HCT116 (cell line): ENCODE measurements at regions not wholly inside any gene's neighbourhood (a gene's known extent, or its start where the extent isn't known, plus 50 kb on each side); places are given as distances from the start of the nearest gene placed in this dataset.

Experiments used
- ATAC-seq: fragments of 200-7000 bp; cut with Tn5 transposase; 2 replicates; pipeline ENCODE4 v1.9.1; 2020; ENCODE audit warnings: mild to moderate bottlenecking, moderate library complexity
- BruUV-seq: library from RNA; stranded (reverse); fragments of 400-500 nt; replicated peaks from 2 replicates; lab custom pipeline; 2021; lab: Mats Ljungman, UMichigan
- CTCF ChIA-PET: fragments of 300-600 bp; sonication (Branson Sonifier 250); formaldehyde crosslinking; loops from one replicate; lab custom pipeline; 2021; ENCODE audit warnings: antibody characterized with exemption; lab: Charles Lee
- POLR2A ChIA-PET: fragments of 300-600, 350-600 bp; sonication (Branson Sonifier 250); formaldehyde crosslinking; loops from one replicate; lab custom pipeline; 2021; ENCODE audit warnings: antibody characterized with exemption; lab: Charles Lee
- RAD21 ChIA-PET, 2 experiments: fragments of 300-600 bp; sonication (Branson Sonifier 250); formaldehyde crosslinking; loops; one replicate each; lab custom pipeline; 2023; ENCODE audit warnings: low total read pairs in 2 of 2; ENCODE audit not compliant: uncharacterized antibody in 2 of 2, unreplicated experiment in 2 of 2, low non-redundant PET in 1 of 2; lab: Charles Lee
- DNase-seq: peaks from one replicate; pipeline ENCODE4 v3.0.0-alpha.2; 2010; ENCODE audit warnings: low read depth, low spot score
- H2AFZ ChIP-seq: fragments of 200-600 bp; shearing (Covaris generic), sonication (generic); 2 replicates; pipeline ENCODE4 v1.6.1; 2017; ENCODE audit warnings: low read depth, mixed run types, mixed read lengths, antibody characterized with exemption, low read length; ENCODE audit not compliant: poor library complexity, severe bottlenecking
- H3K27ac ChIP-seq: 2 replicates; pipeline ENCODE4 v1.5.1; 2012; ENCODE audit warnings: low read depth, low read length
- H3K27me3 ChIP-seq: fragments of 200-600 bp; sonication (generic); 2 replicates; pipeline ENCODE4 v1.6.1; 2016; ENCODE audit warnings: mixed run types, low read length, mixed read lengths; ENCODE audit not compliant: insufficient read depth
- H3K36me3 ChIP-seq, 2 experiments: fragments of 200-500 bp in 1 of 2; fragments of 200-600 bp in 1 of 2; sonication (Bioruptor generic) in 1 of 2; sonication (generic) in 1 of 2; 2 replicates each; pipeline versions ENCODE4 v1.5.1 to v1.6.1; 2014 to 2016; ENCODE audit warnings: low read length in 2 of 2, inconsistent platforms in 1 of 2, mixed read lengths in 1 of 2, mixed run types in 1 of 2; ENCODE audit not compliant: insufficient read depth in 2 of 2, control insufficient read depth in 1 of 2
- H3K4me1 ChIP-seq, 2 experiments: fragments of 200-600 bp in 1 of 2; sonication (generic) in 1 of 2; 2 replicates each; pipeline versions ENCODE4 v1.5.1 to v1.6.1; 2012 to 2017; ENCODE audit warnings: low read length in 2 of 2, inconsistent platforms in 1 of 2, mild to moderate bottlenecking in 1 of 2, mixed read lengths in 1 of 2, mixed run types in 1 of 2, moderate library complexity in 1 of 2; ENCODE audit not compliant: insufficient read depth in 2 of 2, control insufficient read depth in 1 of 2
- H3K4me2 ChIP-seq: fragments of 200-600 bp; sonication (generic); 2 replicates; pipeline ENCODE4 v1.6.1; 2017; ENCODE audit warnings: mixed run types, low read length, mixed read lengths
- H3K4me3 ChIP-seq, 2 experiments: fragments of 200-600 bp in 1 of 2; sonication (generic) in 1 of 2; replicated peaks in 1 of 2; 2 replicates each; pipeline ENCODE4 v1.5.1; 2011 to 2016; ENCODE audit warnings: low read length in 2 of 2, control low read depth in 1 of 2, low read depth in 1 of 2, mild to moderate bottlenecking in 1 of 2, mixed read lengths in 1 of 2, mixed run types in 1 of 2
- H3K79me2 ChIP-seq: fragments of 200-600 bp; sonication (generic); 2 replicates; pipeline ENCODE4 v1.6.1; 2017; ENCODE audit warnings: mild to moderate bottlenecking, mixed run types, low read length, moderate library complexity, mixed read lengths; ENCODE audit not compliant: insufficient read depth
- H3K9ac ChIP-seq: fragments of 200-600 bp; sonication (generic); 2 replicates; pipeline ENCODE4 v1.6.1; 2016; ENCODE audit warnings: low read length, mixed read lengths
- H3K9me2 ChIP-seq: fragments of 200-600 bp; sonication (generic), shearing (Covaris generic); 2 replicates; pipeline ENCODE4 v1.6.1; 2017; ENCODE audit warnings: mixed run types, mild to moderate bottlenecking, moderate library complexity; ENCODE audit not compliant: insufficient read depth
- H3K9me3 ChIP-seq, 2 experiments: fragments of 200-500 bp in 1 of 2; fragments of 200-600 bp in 1 of 2; sonication (Bioruptor generic) in 1 of 2; sonication (generic) in 1 of 2; 2 replicates each; pipeline ENCODE4 v1.6.1; 2014 to 2017; ENCODE audit warnings: low read length in 2 of 2, mixed read lengths in 2 of 2, inconsistent platforms in 1 of 2, low read depth in 1 of 2, mild to moderate bottlenecking in 1 of 2, mixed run types in 1 of 2, moderate library complexity in 1 of 2; ENCODE audit not compliant: control insufficient read depth in 1 of 2, insufficient read depth in 1 of 2
- H4K20me1 ChIP-seq: fragments of 200-600 bp; sonication (generic), shearing (Covaris generic); 2 replicates; pipeline ENCODE4 v1.6.1; 2017; ENCODE audit warnings: mixed run types, mild to moderate bottlenecking, moderate library complexity; ENCODE audit not compliant: insufficient read depth
- CBX3 ChIP-seq: IDR thresholded peaks from 2 replicates; pipeline ENCODE4 v1.6.1; 2012; ENCODE audit warnings: low read depth
- CEBPB ChIP-seq: IDR thresholded peaks from 2 replicates; pipeline ENCODE4 v1.6.1; 2012; ENCODE audit warnings: low read depth
- CTCF ChIP-seq, 3 experiments: fragments of 200-600 bp in 1 of 3; sonication (generic) in 1 of 3; IDR thresholded peaks in 2 of 3; conservative IDR thresholded peaks in 1 of 3; 2 replicates each; pipeline ENCODE4 v1.5.1; 2012 to 2017; ENCODE audit warnings: low read depth in 2 of 3, low read length in 2 of 3, antibody characterized with exemption in 1 of 3, borderline replicate concordance in 1 of 3, control low read depth in 1 of 3, mild to moderate bottlenecking in 1 of 3, mixed read lengths in 1 of 3, mixed run types in 1 of 3, moderate library complexity in 1 of 3; ENCODE audit not compliant: insufficient read depth in 1 of 3
- EGR1 ChIP-seq: IDR thresholded peaks from 2 replicates; pipeline ENCODE4 v1.6.1; 2012; ENCODE audit warnings: low read depth
- EZH2 ChIP-seq: fragments of 200-600 bp; sonication (generic); IDR thresholded peaks from 2 replicates; pipeline ENCODE4 v1.6.1; 2017; ENCODE audit warnings: antibody characterized with exemption, mixed run types
- FOSL1 ChIP-seq: IDR thresholded peaks from 2 replicates; pipeline ENCODE4 v1.6.1; 2012; ENCODE audit warnings: low read depth
- POLR2AphosphoS5 ChIP-seq: IDR thresholded peaks from 2 replicates; pipeline ENCODE4 v1.6.1; 2011; ENCODE audit warnings: mild to moderate bottlenecking, low read depth, low read length, moderate library complexity
- RAD21 ChIP-seq: IDR thresholded peaks from 2 replicates; pipeline ENCODE4 v1.6.1; 2012; ENCODE audit warnings: low read depth, mild to moderate bottlenecking
- SRF ChIP-seq: IDR thresholded peaks from 2 replicates; pipeline ENCODE4 v1.6.1; 2012; ENCODE audit warnings: low read depth
- ZBTB33 ChIP-seq: IDR thresholded peaks from 2 replicates; pipeline ENCODE4 v1.6.1; 2011; ENCODE audit warnings: mild to moderate bottlenecking, low read length, moderate library complexity; ENCODE audit not compliant: insufficient replicate concordance; ENCODE audit errors: extremely low read depth
- ZNF274 ChIP-seq: fragments of 200-500 bp; sonication (Bioruptor generic); IDR thresholded peaks from 2 replicates; pipeline ENCODE4 v1.6.1; 2014; ENCODE audit warnings: mild to moderate bottlenecking, low read depth, low read length, inconsistent platforms
- intact Hi-C: fragments of 100-400 bp; cut with micrococcal nuclease; formaldehyde crosslinking; loops from 2 replicates; pipeline ENCODE4 v1.10.0; 2022

- intact Hi-C loops, result no loop called here
- TF ChIP-seq EZH2 (no peak), CTCF (IDR thresholded peaks at IDR 0.05 in 2 of 3, conservative IDR thresholded peaks at IDR 0.05 in 1 of 3; ENCODE audit: borderline replicate concordance in 1 of 3, insufficient read depth in 1 of 3, low read depth in 2 of 3, low read length in 2 of 3) (no peak), RAD21 (no peak), CEBPB (no peak), ZBTB33 (no peak), FOSL1 (no peak), ZNF274 (no peak), EGR1 (no peak), SRF (no peak), POLR2AphosphoS5 (no peak), CBX3 (no peak)
- Histone ChIP-seq H2AFZ (no peak overlapping the region), H3K9me3 (no peaks in the 10 kb centered on the region), H3K4me2 (no peak overlapping the region), H3K79me2 (no peaks in the 10 kb centered on the region), H4K20me1 (no peaks in the 10 kb centered on the region), H3K27ac (no peak overlapping the region), H3K9ac (no peak overlapping the region), H3K4me1 (no peaks in the 10 kb centered on the region), H3K36me3 (no peaks in the 10 kb centered on the region), H3K27me3 (no peaks in the 10 kb centered on the region), H3K4me3 (no peak overlapping the region), H3K9me2 (no peaks in the 10 kb centered on the region)
- DNase-seq, result no peak
- POLR2A ChIA-PET, result no interaction called here
- CTCF ChIA-PET, result no interaction called here
- RAD21 ChIA-PET, result no interaction called here
- no TSS peak for BruUV-seq
- ATAC-seq, result no peak
Measured at GRCh38 chr6:133787122-133787521, 101.8 kb upstream of the TCF21 start.
